ENCODE measurements at regions not wholly inside any gene's neighbourhood (a gene's known extent, or its start where the extent isn't known, plus 50 kb on each side); places are given as distances from the start of the nearest gene placed in this dataset.
"Not testable (repeated sequence)": the region's sequence is repeated elsewhere in the genome, so short reads cannot be mapped to it uniquely, and the experiment has no call there.

DNA sequence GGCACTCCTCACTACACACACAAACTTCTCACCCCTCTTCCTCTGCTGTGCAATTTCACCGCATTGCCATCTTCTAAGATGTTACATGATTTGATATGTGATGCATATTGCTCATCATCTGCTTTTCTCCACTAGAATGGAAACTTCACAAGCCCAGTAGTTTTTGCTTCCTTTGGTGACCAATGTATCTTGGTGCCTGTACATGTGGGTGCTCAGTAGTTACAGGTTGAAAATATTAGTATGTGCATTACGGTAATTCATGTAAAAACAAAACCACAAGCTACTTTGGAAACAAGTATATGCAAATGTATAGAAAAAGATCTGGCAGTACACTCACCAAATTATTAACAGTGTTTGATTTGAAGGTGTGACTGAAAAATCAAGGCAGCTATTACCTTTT is 522.4 kb downstream of the TTLL7 start:
- H3K36me3 ChIP-seq (ENCODE audit: insufficient read depth, low read length); H3K9ac ChIP-seq (ENCODE audit: low read depth, low read length); H3K4me1 ChIP-seq (ENCODE audit: insufficient read depth, low read length); H3K9me3 ChIP-seq (ENCODE audit: control insufficient read depth, insufficient read depth, low read length): not testable (repeated sequence)

DNA sequence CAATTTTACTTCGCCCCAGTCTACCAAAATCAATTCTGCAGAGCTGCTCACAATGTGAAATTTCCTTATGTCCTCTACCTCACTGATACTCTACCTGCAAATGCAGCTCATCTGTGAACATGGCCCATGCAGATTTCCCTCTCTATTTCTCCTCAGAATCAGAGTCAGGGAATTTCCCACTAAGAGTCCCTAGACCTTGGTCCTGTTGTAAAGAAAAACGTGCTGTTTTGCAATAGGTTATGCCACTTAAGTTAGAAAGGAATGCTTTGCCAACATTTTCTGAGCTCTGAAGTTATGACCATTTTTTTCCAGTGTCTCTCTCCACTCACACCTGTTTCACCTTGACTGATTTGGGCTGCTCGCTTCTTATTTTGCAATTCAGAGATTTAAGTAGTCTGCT is 524.0 kb downstream of the TTLL7 start:
- H3K9me3 ChIP-seq (ENCODE audit: control insufficient read depth, insufficient read depth, low read length); H3K4me1 ChIP-seq (ENCODE audit: insufficient read depth, low read length); H3K9ac ChIP-seq (ENCODE audit: low read depth, low read length); H3K36me3 ChIP-seq (ENCODE audit: insufficient read depth, low read length): not testable (repeated sequence)

DNA sequence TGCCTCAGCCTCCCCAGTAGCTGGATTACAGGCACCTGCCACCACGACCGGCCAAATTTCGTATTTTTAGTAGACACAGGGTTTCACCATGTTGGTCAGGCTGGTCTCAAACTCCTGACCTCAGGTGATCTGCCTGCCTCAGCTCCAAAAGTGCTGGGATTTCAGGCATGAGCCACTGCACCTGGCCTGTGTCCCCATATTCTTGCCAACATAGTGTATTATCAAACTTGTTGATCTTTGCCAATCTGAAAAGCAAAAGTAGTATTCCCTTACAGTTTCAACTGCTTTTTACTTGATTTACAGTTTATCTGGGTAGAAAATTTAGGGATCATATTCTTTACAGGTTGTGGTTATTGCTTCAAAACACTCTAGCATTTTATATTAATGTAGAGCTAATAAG is 524.9 kb downstream of the TTLL7 start:
- not testable (repeated sequence) for H3K9ac ChIP-seq (ENCODE audit: low read depth, low read length); H3K9me3 ChIP-seq (ENCODE audit: control insufficient read depth, insufficient read depth, low read length); H3K36me3 ChIP-seq (ENCODE audit: insufficient read depth, low read length); H3K4me1 ChIP-seq (ENCODE audit: insufficient read depth, low read length)

DNA sequence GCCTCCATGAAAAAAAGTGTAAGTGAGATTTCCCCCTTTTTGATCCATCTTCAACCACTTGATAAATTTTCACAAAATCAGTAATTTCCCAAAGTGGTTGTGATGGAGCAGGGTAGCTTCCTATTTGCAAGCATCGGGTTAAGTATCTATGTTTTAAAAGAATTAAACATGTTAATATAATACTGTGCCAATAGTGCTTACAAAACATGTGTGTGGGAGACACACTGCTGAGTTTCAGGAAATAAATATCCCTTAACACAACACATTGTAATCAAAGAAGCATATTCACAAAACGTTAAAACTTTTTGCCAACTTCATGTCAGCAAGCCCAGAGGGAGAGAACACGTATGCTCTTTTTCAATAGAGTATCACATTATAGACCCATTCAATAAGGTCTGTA is 526.9 kb downstream of the TTLL7 start:
- H3K4me1 ChIP-seq (ENCODE audit: insufficient read depth, low read length); H3K36me3 ChIP-seq (ENCODE audit: insufficient read depth, low read length); H3K9me3 ChIP-seq (ENCODE audit: control insufficient read depth, insufficient read depth, low read length); H3K9ac ChIP-seq (ENCODE audit: low read depth, low read length): not testable (repeated sequence)

DNA sequence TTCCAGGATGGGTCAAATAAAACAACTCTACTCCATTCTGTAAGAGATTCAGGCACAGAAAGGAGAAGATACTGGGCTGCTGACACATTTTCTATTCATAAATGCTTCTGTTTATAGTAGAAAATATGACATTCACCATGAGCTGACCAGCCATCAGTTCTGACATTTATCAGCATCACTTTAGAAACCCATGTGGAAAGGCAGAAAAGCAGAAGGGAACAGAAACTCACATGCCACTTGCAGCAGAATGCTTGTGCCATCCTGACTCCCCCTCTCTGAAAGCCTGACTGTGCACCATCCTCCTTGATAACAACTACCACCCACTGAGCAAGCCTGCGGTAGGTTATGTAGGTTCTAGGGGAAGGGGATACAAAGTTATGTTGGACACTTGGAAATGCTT is 527.7 kb downstream of the TTLL7 start:
- not testable (repeated sequence) for H3K36me3 ChIP-seq (ENCODE audit: insufficient read depth, low read length); H3K9me3 ChIP-seq (ENCODE audit: control insufficient read depth, insufficient read depth, low read length); H3K4me1 ChIP-seq (ENCODE audit: insufficient read depth, low read length); H3K9ac ChIP-seq (ENCODE audit: low read depth, low read length)

DNA sequence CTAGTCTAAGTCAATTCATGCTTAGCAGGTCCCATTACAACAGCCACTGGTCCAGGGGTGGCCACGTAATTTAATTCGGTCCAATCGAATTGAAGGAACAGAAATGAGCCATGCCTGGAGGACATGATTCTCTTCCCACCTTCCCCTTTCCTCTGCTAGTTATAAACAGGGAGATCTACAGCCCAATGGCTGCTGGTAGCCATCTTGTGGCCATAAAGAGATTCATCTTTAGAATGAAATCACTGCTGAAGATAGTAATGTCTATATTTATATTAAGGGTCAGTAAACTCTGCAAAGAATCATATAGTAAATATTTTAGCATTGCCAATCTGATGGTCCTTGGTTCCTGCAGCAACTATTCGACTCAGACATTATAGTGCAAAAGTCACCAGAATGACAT is 530.6 kb downstream of the TTLL7 start:
- not testable (repeated sequence) for H3K9me3 ChIP-seq (ENCODE audit: control insufficient read depth, insufficient read depth, low read length)

DNA sequence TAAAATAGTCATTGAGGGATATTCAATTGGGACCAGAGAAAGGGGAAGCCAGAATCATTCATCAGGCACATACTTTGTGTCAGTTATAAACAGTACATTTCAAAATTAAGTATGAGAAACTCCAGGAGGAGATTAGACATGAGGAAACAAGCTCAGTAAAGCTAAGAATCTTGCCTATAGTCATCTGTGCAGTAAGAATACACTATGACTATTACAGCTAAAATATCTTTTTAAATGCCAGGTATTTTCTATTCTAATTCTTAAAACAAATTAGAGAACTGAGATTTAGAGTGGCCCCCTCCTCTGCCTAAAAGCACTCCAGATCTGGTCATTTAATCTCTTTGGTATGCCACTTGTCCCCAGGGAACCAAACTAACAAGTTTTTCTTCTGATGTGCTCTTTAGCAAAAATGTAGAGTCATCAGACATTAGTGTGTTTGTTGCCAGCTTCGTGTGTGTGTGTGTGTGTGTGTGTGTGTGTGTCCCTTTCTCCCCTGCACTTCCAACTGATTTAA is 541.1 kb downstream of the TTLL7 start:
- not testable (repeated sequence) for H3K9ac ChIP-seq (ENCODE audit: low read depth, low read length); H3K36me3 ChIP-seq (ENCODE audit: insufficient read depth, low read length); H3K9me3 ChIP-seq (ENCODE audit: control insufficient read depth, insufficient read depth, low read length); H3K4me1 ChIP-seq (ENCODE audit: insufficient read depth, low read length)

More for the DNA sequence above, 530.6 kb downstream of the TTLL7 start:
- H3K9ac ChIP-seq (ENCODE audit: low read depth, low read length); H3K36me3 ChIP-seq (ENCODE audit: insufficient read depth, low read length); H3K4me1 ChIP-seq (ENCODE audit: insufficient read depth, low read length): not testable (repeated sequence)

DNA sequence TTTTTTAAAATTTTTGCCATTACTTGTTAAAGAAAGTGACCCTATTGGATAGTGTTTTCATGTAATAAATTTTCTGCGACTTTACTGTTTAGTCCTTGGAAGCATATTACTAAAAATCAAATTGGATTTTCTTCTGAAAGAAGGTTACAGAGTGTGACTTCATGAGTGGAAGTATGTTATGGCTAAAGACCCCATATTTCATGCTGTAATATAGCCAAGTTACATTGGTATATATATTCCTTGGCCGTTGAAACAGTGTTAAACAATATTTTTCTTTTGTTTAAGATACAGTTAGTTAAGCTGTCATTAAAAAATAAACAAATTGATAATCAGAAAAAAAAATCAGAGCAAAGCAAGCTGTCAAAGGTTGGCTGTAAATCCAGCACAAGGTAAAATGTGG is 541.7 kb downstream of the TTLL7 start:
- H3K9ac ChIP-seq (ENCODE audit: low read depth, low read length); H3K9me3 ChIP-seq (ENCODE audit: control insufficient read depth, insufficient read depth, low read length); H3K4me1 ChIP-seq (ENCODE audit: insufficient read depth, low read length); H3K36me3 ChIP-seq (ENCODE audit: insufficient read depth, low read length): not testable (repeated sequence)

DNA sequence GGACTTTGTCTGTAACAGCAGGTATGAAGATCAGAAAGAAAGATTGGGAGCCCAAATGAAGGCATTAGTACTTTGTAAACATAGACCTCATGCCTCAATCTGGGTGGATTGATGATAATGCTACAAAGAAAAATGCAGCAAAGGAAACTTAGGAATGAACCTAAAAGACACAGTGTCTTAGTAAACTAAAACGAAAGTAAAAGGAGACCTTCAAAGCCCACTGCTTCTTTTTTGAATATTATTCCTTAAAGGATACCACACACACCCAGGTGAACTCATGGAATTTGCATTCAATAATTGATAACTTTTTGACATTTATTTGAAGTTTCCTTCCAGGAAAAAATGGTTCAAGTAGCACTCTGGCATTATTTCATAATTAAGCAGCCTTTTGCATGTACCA is 543.2 kb downstream of the TTLL7 start:
- not testable (repeated sequence) for H3K4me1 ChIP-seq (ENCODE audit: insufficient read depth, low read length); H3K9ac ChIP-seq (ENCODE audit: low read depth, low read length); H3K36me3 ChIP-seq (ENCODE audit: insufficient read depth, low read length); H3K9me3 ChIP-seq (ENCODE audit: control insufficient read depth, insufficient read depth, low read length)

DNA sequence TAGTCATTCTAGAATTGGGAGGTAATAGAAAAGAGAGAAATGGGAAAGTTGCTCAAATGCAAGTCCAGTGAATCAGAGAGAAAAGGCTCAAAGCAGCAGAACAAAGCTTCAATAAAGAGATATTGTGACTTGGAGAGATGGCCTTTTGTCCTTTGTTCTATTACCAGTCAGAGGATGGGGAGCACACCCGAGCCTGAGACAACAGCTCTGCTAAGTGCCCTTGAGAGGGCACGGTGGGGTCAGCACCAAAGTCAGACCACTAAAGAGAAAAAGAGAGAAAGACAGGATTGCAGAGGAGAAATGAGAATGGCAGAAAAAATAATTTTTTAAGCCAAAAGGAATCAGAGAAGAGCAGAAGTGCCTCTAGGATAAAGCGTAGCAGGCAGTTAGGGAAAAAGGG is 553.1 kb downstream of the TTLL7 start:
- not testable (repeated sequence) for H3K4me1 ChIP-seq (ENCODE audit: insufficient read depth, low read length); H3K9me3 ChIP-seq (ENCODE audit: control insufficient read depth, insufficient read depth, low read length); H3K9ac ChIP-seq (ENCODE audit: low read depth, low read length); H3K36me3 ChIP-seq (ENCODE audit: insufficient read depth, low read length)

DNA sequence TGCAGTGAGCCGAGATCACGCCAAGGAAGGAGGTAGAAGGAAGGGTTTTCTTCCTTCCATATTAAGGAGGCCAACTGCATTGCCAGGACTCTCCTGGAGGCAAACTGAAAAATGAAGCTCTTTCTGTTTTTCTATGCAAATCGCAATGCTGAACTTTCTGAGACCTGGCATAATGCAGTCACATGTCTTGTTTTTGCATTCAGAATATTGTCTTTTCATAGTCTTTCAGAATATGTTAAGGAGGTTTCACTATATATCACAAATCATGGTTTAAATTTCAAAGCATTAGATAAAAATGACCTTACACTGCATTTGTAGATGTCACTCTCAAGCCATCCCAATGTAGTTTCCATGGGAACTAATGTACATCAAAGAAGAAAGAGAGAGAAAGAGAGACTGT is 556.5 kb downstream of the TTLL7 start:
- H3K9me3 ChIP-seq (ENCODE audit: control insufficient read depth, insufficient read depth, low read length); H3K36me3 ChIP-seq (ENCODE audit: insufficient read depth, low read length); H3K4me1 ChIP-seq (ENCODE audit: insufficient read depth, low read length); H3K9ac ChIP-seq (ENCODE audit: low read depth, low read length): not testable (repeated sequence)

DNA sequence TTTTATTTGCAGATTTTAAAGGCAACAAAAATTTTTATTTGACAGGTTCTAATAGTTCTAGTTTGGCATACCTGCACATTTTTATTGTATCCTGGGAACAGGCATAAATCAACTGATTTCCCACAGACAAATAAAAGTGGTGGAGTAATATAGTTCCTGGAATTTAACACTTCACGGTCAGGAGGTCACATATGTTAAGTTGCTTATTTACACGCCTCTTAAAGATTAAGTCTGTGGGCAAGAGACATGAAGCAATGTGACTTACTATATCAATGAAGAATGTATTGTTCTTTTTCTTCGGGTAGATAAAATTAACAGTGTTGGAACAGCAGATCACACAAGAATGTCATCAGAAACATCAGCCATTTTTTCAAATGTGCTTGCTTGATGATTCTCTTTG is 558.3 kb downstream of the TTLL7 start:
- H3K9ac ChIP-seq (ENCODE audit: low read depth, low read length); H3K36me3 ChIP-seq (ENCODE audit: insufficient read depth, low read length); H3K4me1 ChIP-seq (ENCODE audit: insufficient read depth, low read length); H3K9me3 ChIP-seq (ENCODE audit: control insufficient read depth, insufficient read depth, low read length): not testable (repeated sequence)

DNA sequence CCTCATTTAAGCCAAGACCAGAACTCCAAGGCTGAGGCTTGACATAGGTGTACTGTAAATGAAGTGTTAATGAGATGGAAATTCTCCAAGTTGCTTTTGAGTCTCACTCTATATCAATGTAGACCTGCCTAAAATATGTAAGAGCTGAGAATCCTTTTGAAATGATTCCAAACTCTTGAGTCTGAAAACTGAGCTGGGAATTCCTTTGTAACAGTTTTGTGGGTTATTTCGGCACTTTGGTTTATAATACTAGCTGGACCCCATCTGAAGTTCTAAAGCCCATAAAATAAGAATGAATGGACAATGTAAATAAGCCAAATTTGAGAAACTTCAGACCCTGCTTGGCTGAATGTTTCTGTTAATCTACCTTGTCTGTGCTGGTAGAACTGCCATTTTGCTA is 558.9 kb downstream of the TTLL7 start:
- not testable (repeated sequence) for H3K4me1 ChIP-seq (ENCODE audit: insufficient read depth, low read length); H3K36me3 ChIP-seq (ENCODE audit: insufficient read depth, low read length); H3K9me3 ChIP-seq (ENCODE audit: control insufficient read depth, insufficient read depth, low read length); H3K9ac ChIP-seq (ENCODE audit: low read depth, low read length)

DNA sequence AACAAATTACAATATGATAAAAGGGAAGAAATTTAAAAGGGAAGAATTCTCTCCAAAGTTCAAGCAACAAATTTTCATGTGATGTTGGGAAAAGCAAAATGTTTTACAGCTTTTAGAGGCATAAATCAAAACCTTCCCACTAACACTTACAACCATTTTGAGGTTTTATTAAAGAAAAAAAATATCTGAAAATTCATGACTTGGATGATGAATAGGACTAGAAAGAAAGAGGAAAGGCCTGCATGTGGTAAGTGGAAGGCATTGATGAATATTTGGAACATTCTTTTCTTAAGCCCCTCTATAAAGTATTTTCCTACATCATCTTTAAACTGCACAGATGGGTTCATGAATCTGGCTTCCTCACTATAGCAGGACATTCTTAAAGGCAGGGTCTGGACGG is 560.6 kb downstream of the TTLL7 start:
- not testable (repeated sequence) for H3K9ac ChIP-seq (ENCODE audit: low read depth, low read length); H3K4me1 ChIP-seq (ENCODE audit: insufficient read depth, low read length); H3K9me3 ChIP-seq (ENCODE audit: control insufficient read depth, insufficient read depth, low read length); H3K36me3 ChIP-seq (ENCODE audit: insufficient read depth, low read length)

DNA sequence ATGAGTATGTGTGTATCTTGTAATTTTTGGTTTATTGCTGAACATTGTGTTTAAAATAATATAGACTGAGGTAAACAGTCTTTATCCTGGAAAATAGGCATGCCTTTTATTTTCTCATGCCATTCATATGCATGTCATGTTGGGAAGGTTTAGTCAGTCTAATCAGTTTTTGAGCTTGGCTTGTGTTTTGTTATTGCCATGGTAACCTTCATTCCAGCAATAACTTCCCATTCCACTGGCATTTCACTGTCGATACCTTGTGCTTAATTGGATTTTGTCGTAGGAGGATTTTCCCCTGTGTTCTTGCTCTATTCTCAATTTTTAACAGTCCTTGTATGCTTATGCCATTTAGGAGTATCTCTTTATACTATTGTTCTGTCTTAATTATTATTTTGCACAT is 563.6 kb downstream of the TTLL7 start:
- not testable (repeated sequence) for H3K36me3 ChIP-seq (ENCODE audit: insufficient read depth, low read length); H3K9ac ChIP-seq (ENCODE audit: low read depth, low read length); H3K9me3 ChIP-seq (ENCODE audit: control insufficient read depth, insufficient read depth, low read length); H3K4me1 ChIP-seq (ENCODE audit: insufficient read depth, low read length)

DNA sequence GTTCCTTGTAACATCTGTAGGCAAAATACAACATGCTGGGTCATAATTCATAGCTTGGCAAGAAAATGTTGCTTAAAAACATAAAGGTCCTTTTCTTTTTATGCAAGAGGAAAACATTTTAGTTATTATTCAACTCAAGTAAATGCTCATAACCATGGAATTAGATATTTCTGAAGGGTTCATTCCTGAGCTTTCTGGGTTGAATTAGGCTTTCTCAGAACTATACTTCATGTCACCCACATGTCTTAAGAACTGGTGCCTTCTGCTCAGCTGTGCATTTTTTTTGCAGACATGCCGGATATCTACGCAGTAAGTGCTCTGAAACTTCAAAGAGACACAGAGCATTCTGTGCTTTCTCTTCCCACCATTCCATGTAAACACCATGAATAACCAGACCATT is 571.4 kb downstream of the TTLL7 start:
- H3K4me1 ChIP-seq (ENCODE audit: insufficient read depth, low read length); H3K9me3 ChIP-seq (ENCODE audit: control insufficient read depth, insufficient read depth, low read length); H3K9ac ChIP-seq (ENCODE audit: low read depth, low read length); H3K36me3 ChIP-seq (ENCODE audit: insufficient read depth, low read length): not testable (repeated sequence)

Measured in ES-I3 (cell line).